Transverse colon (tissue), 4 donors: ENCODE measurements at regions not wholly inside any gene's neighbourhood (a gene's known extent, or its start where the extent isn't known, plus 50 kb on each side); places are given as distances from the start of the nearest gene placed in this dataset.

Source experiments
- POLR2A ChIP-seq: fragments of 450-650 bp; IDR thresholded peaks from one replicate; pipeline ENCODE4 v1.6.1; 2016; ENCODE audit warnings: antibody characterized with exemption, mild to moderate bottlenecking, moderate library complexity
- POLR2AphosphoS5 ChIP-seq, 3 donors: sonication (generic); formaldehyde crosslinking; IDR thresholded peaks; one replicate each; pipeline ENCODE4 v1.6.1; 2016; ENCODE audit warnings: antibody characterized with exemption in 3 of 3
- TF ChIP-seq, protein P1 (sequence below), 5 experiments: fragments of 200-600 bp in 3 of 5; fragments of 450-650 bp in 2 of 5; sonication (generic) in 3 of 5; IDR thresholded peaks; 1 replicate in 2 of 5; 2 replicates in 3 of 5; pipeline ENCODE4 v1.5.1; 2016 to 2017; ENCODE audit warnings: antibody characterized with exemption in 5 of 5, inconsistent platforms in 3 of 5, mild to moderate bottlenecking in 2 of 5, moderate library complexity in 1 of 5

DNA sequence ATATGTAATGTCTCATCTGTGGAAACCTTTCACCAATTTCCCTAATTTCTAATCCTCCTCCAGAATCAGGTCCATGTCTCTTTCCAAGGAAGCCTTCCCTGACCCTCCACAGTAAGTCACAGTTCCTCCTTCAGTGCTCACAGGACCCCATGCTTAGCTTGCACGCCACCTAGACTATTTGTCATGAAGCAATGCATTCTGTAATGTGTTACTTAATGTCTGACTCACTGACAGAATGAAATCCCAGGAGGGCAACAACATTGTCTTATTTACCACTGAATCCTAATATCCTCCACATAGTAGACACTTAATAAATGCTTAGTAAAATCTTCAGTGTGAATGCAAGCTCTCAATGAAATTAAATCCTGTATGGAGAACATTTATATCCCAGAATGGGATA, 245.9 kb upstream of the PLD5 start:
- TF ChIP-seq, protein P1, sequence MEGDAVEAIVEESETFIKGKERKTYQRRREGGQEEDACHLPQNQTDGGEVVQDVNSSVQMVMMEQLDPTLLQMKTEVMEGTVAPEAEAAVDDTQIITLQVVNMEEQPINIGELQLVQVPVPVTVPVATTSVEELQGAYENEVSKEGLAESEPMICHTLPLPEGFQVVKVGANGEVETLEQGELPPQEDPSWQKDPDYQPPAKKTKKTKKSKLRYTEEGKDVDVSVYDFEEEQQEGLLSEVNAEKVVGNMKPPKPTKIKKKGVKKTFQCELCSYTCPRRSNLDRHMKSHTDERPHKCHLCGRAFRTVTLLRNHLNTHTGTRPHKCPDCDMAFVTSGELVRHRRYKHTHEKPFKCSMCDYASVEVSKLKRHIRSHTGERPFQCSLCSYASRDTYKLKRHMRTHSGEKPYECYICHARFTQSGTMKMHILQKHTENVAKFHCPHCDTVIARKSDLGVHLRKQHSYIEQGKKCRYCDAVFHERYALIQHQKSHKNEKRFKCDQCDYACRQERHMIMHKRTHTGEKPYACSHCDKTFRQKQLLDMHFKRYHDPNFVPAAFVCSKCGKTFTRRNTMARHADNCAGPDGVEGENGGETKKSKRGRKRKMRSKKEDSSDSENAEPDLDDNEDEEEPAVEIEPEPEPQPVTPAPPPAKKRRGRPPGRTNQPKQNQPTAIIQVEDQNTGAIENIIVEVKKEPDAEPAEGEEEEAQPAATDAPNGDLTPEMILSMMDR (IDR thresholded peaks at IDR 0.05), result no peak
- TF ChIP-seq POLR2A (no peak), POLR2AphosphoS5 (IDR thresholded peaks at IDR 0.05) (no peak)
